ENCODE measurements at regions not wholly inside any gene's neighbourhood (a gene's known extent, or its start where the extent isn't known, plus 50 kb on each side); places are given as distances from the start of the nearest gene placed in this dataset.

DNA sequence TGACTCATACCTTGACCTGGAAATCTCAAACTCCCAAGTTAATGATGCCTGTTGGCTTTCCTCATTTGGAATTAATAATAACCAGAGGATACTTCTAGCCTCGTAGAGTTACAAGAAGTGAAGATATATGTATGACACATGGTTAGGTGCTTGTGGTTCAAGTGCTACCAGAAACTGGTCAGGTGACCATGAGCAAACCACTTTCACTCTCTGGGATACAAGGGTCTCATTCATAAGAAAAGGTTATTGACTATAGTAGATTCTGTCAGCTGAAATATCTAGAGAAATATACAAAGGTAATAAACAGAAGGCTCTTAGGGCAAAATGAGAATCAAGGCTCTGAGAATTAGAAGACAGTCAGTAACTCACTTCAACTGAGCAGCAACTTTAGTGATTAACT lies 233.3 kb downstream of the KCNA4 start:
- Histone ChIP-seq H2AFZ (ENCODE audit: low read length, unreplicated experiment) (no peak overlapping the region), H3K79me2 (ENCODE audit: control insufficient read depth, insufficient read depth, low read length, unreplicated experiment) (no peaks in the 10 kb centered on the region), H3K4me3 (ENCODE audit: low read depth, low read length) (no peak overlapping the region), H3K27ac (ENCODE audit: low read depth, low read length) (no peak overlapping the region), H3K27me3 (ENCODE audit: insufficient read depth, low read length) (no peaks in the 10 kb centered on the region), H3K36me3 (ENCODE audit: insufficient read depth, low read length) (no peaks in the 10 kb centered on the region), H3K4me1 (ENCODE audit: control insufficient read depth, insufficient read depth, low read length, unreplicated experiment) (no peaks in the 10 kb centered on the region)

GRCh38 chr11:29782447-29782846 lies 234.4 kb downstream of the KCNA4 start:
- H3K27me3 ChIP-seq (ENCODE audit: insufficient read depth, low read length), result no peaks in the 10 kb centered on the region
- no peak overlapping the region for H3K27ac ChIP-seq (ENCODE audit: low read depth, low read length)
- H3K4me3 ChIP-seq (ENCODE audit: low read depth, low read length), result no peak overlapping the region
- no peak overlapping the region for H2AFZ ChIP-seq (ENCODE audit: low read length, unreplicated experiment)
- no peaks in the 10 kb centered on the region for H3K36me3 ChIP-seq (ENCODE audit: insufficient read depth, low read length)
- H3K79me2 ChIP-seq (ENCODE audit: control insufficient read depth, insufficient read depth, low read length, unreplicated experiment), result no peaks in the 10 kb centered on the region
- no peaks in the 10 kb centered on the region for H3K4me1 ChIP-seq (ENCODE audit: control insufficient read depth, insufficient read depth, low read length, unreplicated experiment)

GRCh38 chr11:29781268-29781667 lies 235.6 kb downstream of the KCNA4 start:
- no peaks in the 10 kb centered on the region for H3K79me2 ChIP-seq (ENCODE audit: control insufficient read depth, insufficient read depth, low read length, unreplicated experiment)
- no peak overlapping the region for H3K27ac ChIP-seq (ENCODE audit: low read depth, low read length)
- H3K4me1 ChIP-seq (ENCODE audit: control insufficient read depth, insufficient read depth, low read length, unreplicated experiment), result no peaks in the 10 kb centered on the region
- H2AFZ ChIP-seq (ENCODE audit: low read length, unreplicated experiment), result no peak overlapping the region
- H3K27me3 ChIP-seq (ENCODE audit: insufficient read depth, low read length), result no peaks in the 10 kb centered on the region
- H3K36me3 ChIP-seq (ENCODE audit: insufficient read depth, low read length), result no peaks in the 10 kb centered on the region
- no peak overlapping the region for H3K4me3 ChIP-seq (ENCODE audit: low read depth, low read length)

DNA sequence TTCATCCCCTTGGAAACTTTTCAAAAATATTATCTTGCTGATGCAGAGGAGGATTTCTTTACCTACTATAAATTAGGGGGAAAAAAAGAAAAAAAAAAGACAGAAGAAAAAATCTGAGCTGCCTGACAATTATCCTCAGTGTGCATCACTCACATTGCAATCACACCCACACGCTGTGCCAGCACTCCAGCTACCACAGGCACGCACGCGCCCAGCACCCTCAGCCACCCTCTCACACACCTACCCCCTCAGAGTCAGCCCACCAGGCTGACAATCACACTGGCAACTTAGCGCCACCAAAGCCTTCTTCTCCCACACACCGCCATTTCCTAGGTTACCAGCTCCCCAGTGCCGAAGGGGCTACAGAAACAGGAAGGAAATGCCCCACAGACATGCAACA lies 236.1 kb downstream of the KCNA4 start:
- Histone ChIP-seq H3K27ac (ENCODE audit: low read depth, low read length) (no peak overlapping the region), H3K4me1 (ENCODE audit: control insufficient read depth, insufficient read depth, low read length, unreplicated experiment) (no peaks in the 10 kb centered on the region), H2AFZ (ENCODE audit: low read length, unreplicated experiment) (no peak overlapping the region), H3K4me3 (ENCODE audit: low read depth, low read length) (no peak overlapping the region), H3K27me3 (ENCODE audit: insufficient read depth, low read length) (no peaks in the 10 kb centered on the region), H3K79me2 (ENCODE audit: control insufficient read depth, insufficient read depth, low read length, unreplicated experiment) (no peaks in the 10 kb centered on the region), H3K36me3 (ENCODE audit: insufficient read depth, low read length) (no peaks in the 10 kb centered on the region)

- no peaks in the 10 kb centered on the region for H3K79me2 ChIP-seq (ENCODE audit: control insufficient read depth, insufficient read depth, low read length, unreplicated experiment)
- H3K4me1 ChIP-seq (ENCODE audit: control insufficient read depth, insufficient read depth, low read length, unreplicated experiment), result no peaks in the 10 kb centered on the region
- H3K27me3 ChIP-seq (ENCODE audit: insufficient read depth, low read length), result no peaks in the 10 kb centered on the region
- H3K36me3 ChIP-seq (ENCODE audit: insufficient read depth, low read length), result no peaks in the 10 kb centered on the region
- H2AFZ ChIP-seq (ENCODE audit: low read length, unreplicated experiment), result no peak overlapping the region
- no peak overlapping the region for H3K27ac ChIP-seq (ENCODE audit: low read depth, low read length)
- H3K4me3 ChIP-seq (ENCODE audit: low read depth, low read length), result no peak overlapping the region
Measured at GRCh38 chr11:29773656-29774264, 243.1 kb downstream of the KCNA4 start.

GRCh38 chr11:29756871-29757270 lies 260.0 kb downstream of the KCNA4 start:
- H3K27me3 ChIP-seq (ENCODE audit: insufficient read depth, low read length), result no peaks in the 10 kb centered on the region
- no peak overlapping the region for H3K27ac ChIP-seq (ENCODE audit: low read depth, low read length)
- H3K36me3 ChIP-seq (ENCODE audit: insufficient read depth, low read length), result no peaks in the 10 kb centered on the region
- H3K4me3 ChIP-seq (ENCODE audit: low read depth, low read length), result no peak overlapping the region
- H3K4me1 ChIP-seq (ENCODE audit: control insufficient read depth, insufficient read depth, low read length, unreplicated experiment), result no peaks in the 10 kb centered on the region
- H2AFZ ChIP-seq (ENCODE audit: low read length, unreplicated experiment), result no peak overlapping the region
- no peaks in the 10 kb centered on the region for H3K79me2 ChIP-seq (ENCODE audit: control insufficient read depth, insufficient read depth, low read length, unreplicated experiment)

- H3K79me2 ChIP-seq (ENCODE audit: control insufficient read depth, insufficient read depth, low read length, unreplicated experiment), result no peaks in the 10 kb centered on the region
- no peak overlapping the region for H2AFZ ChIP-seq (ENCODE audit: low read length, unreplicated experiment)
Measured at GRCh38 chr11:29755474-29755873, 261.4 kb downstream of the KCNA4 start.

GRCh38 chr11:29751618-29752017 lies 265.2 kb downstream of the KCNA4 start:
- H2AFZ ChIP-seq (ENCODE audit: low read length, unreplicated experiment), result no peak overlapping the region
- H3K36me3 ChIP-seq (ENCODE audit: insufficient read depth, low read length), result no peaks in the 10 kb centered on the region
- H3K4me1 ChIP-seq (ENCODE audit: control insufficient read depth, insufficient read depth, low read length, unreplicated experiment), result no peaks in the 10 kb centered on the region
- no peaks in the 10 kb centered on the region for H3K79me2 ChIP-seq (ENCODE audit: control insufficient read depth, insufficient read depth, low read length, unreplicated experiment)
- no peak overlapping the region for H3K27ac ChIP-seq (ENCODE audit: low read depth, low read length)
- no peak overlapping the region for H3K4me3 ChIP-seq (ENCODE audit: low read depth, low read length)
- H3K27me3 ChIP-seq (ENCODE audit: insufficient read depth, low read length), result no peaks in the 10 kb centered on the region

More at GRCh38 chr11:29755474-29755873, 261.4 kb downstream of the KCNA4 start:
- no peaks in the 10 kb centered on the region for H3K36me3 ChIP-seq (ENCODE audit: insufficient read depth, low read length)
- no peak overlapping the region for H3K4me3 ChIP-seq (ENCODE audit: low read depth, low read length)
- H3K27ac ChIP-seq (ENCODE audit: low read depth, low read length), result no peak overlapping the region
- no peaks in the 10 kb centered on the region for H3K27me3 ChIP-seq (ENCODE audit: insufficient read depth, low read length)
- no peaks in the 10 kb centered on the region for H3K4me1 ChIP-seq (ENCODE audit: control insufficient read depth, insufficient read depth, low read length, unreplicated experiment)

DNA sequence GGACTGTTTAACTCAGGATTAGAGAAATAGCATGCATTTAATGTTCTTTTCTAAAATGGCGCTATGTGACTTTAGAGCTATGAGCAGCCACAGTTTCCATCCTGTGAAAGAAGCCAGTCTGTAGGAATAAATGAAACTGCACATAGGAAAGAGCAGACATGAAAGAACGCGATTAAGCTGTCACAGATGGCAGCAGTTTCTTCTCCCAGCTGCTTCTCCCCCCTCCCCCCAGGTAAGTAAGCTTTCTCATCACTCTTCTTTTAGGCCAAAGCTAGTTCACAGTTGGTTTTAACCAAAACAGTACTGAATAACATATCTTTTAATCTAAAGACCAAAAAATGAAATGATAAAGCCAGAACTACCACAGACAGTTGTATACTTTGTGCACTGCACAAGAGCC lies 266.4 kb downstream of the KCNA4 start:
- Histone ChIP-seq H3K36me3 (ENCODE audit: insufficient read depth, low read length) (no peaks in the 10 kb centered on the region), H2AFZ (ENCODE audit: low read length, unreplicated experiment) (no peak overlapping the region), H3K4me3 (ENCODE audit: low read depth, low read length) (no peak overlapping the region), H3K27ac (ENCODE audit: low read depth, low read length) (no peak overlapping the region), H3K4me1 (ENCODE audit: control insufficient read depth, insufficient read depth, low read length, unreplicated experiment) (no peaks in the 10 kb centered on the region), H3K27me3 (ENCODE audit: insufficient read depth, low read length) (no peaks in the 10 kb centered on the region), H3K79me2 (ENCODE audit: control insufficient read depth, insufficient read depth, low read length, unreplicated experiment) (no peaks in the 10 kb centered on the region)

- no peaks in the 10 kb centered on the region for H3K4me1 ChIP-seq (ENCODE audit: control insufficient read depth, insufficient read depth, low read length, unreplicated experiment)
- H2AFZ ChIP-seq (ENCODE audit: low read length, unreplicated experiment), result no peak overlapping the region
- no peaks in the 10 kb centered on the region for H3K36me3 ChIP-seq (ENCODE audit: insufficient read depth, low read length)
- H3K79me2 ChIP-seq (ENCODE audit: control insufficient read depth, insufficient read depth, low read length, unreplicated experiment), result no peaks in the 10 kb centered on the region
- no peak overlapping the region for H3K4me3 ChIP-seq (ENCODE audit: low read depth, low read length)
- no peak overlapping the region for H3K27ac ChIP-seq (ENCODE audit: low read depth, low read length)
- no peaks in the 10 kb centered on the region for H3K27me3 ChIP-seq (ENCODE audit: insufficient read depth, low read length)
Measured at GRCh38 chr11:29734287-29734686, 282.5 kb downstream of the KCNA4 start.

DNA sequence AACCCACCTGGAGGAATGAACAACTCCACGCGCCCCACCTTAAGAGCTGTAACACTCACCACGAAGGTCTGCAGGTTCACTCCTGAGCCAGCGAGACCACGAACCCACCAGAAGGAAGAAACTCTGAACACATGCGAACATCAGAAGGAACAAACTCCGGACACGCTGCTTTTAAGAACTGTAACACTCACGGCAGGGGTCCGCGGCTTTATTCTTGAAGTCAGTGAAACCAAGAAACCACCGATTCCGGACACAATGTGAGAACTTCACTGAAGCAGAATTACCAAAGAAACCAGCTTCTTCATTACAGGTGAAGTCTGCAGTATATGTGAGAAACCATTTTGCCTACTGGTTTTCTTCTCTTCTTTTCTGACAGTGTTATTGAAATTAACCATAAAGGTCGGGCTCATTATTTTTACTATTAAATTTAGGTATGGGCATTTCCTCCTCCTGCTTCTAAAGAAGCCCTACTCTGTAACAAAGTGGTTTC lies 303.0 kb downstream of the KCNA4 start:
- no peaks in the 10 kb centered on the region for H3K36me3 ChIP-seq (ENCODE audit: insufficient read depth, low read length)
- H3K27ac ChIP-seq (ENCODE audit: low read depth, low read length), result no peak overlapping the region
- H3K4me1 ChIP-seq (ENCODE audit: control insufficient read depth, insufficient read depth, low read length, unreplicated experiment), result no peaks in the 10 kb centered on the region
- no peak overlapping the region for H3K4me3 ChIP-seq (ENCODE audit: low read depth, low read length)
- H2AFZ ChIP-seq (ENCODE audit: low read length, unreplicated experiment), result no peak overlapping the region
- H3K27me3 ChIP-seq (ENCODE audit: insufficient read depth, low read length), result no peaks in the 10 kb centered on the region
- no peaks in the 10 kb centered on the region for H3K79me2 ChIP-seq (ENCODE audit: control insufficient read depth, insufficient read depth, low read length, unreplicated experiment)
